ENCODE measurements at regions not wholly inside any gene's neighbourhood (a gene's known extent, or its start where the extent isn't known, plus 50 kb on each side); places are given as distances from the start of the nearest gene placed in this dataset.
"Not testable (repeated sequence)": the region's sequence is repeated elsewhere in the genome, so short reads cannot be mapped to it uniquely, and the experiment has no call there.

DNA sequence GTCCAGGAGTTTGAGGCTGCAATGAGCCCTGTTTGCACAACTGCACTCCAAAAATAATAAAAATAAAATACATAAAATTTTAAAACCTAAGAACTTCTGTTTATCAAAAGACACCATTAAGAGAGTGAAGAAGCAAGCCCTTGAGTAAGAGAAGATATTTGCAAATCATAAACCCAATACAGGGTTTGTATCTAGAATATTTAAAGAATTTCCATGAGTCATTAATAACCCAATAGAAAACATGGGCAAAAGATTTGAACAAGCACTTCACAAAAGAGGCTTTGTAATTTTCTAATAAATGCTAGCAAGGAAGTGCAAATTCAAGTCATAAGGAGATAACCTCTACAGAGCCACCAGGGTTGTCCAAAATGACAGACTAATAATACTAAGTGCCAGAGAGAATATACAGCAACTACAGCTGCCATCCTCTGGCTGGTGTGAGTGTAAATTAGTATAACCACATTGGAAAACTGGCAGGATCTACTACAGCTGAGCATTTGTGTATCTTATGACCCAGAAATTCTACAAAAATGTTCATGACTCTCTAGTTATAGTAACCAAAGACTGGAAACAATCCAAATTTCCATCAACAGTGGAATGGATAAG lies 133.0 kb upstream of the PLGLB2 start:
- TF ChIP-seq, protein P1, sequence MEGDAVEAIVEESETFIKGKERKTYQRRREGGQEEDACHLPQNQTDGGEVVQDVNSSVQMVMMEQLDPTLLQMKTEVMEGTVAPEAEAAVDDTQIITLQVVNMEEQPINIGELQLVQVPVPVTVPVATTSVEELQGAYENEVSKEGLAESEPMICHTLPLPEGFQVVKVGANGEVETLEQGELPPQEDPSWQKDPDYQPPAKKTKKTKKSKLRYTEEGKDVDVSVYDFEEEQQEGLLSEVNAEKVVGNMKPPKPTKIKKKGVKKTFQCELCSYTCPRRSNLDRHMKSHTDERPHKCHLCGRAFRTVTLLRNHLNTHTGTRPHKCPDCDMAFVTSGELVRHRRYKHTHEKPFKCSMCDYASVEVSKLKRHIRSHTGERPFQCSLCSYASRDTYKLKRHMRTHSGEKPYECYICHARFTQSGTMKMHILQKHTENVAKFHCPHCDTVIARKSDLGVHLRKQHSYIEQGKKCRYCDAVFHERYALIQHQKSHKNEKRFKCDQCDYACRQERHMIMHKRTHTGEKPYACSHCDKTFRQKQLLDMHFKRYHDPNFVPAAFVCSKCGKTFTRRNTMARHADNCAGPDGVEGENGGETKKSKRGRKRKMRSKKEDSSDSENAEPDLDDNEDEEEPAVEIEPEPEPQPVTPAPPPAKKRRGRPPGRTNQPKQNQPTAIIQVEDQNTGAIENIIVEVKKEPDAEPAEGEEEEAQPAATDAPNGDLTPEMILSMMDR (IDR thresholded peaks at IDR 0.05; ENCODE audit: low read length) = not testable (repeated sequence)
- not testable (repeated sequence) for TF ChIP-seq EZH2 (optimal IDR thresholded peaks at IDR 0.05; ENCODE audit: low read depth, low read length); EZH2phosphoT487 (IDR thresholded peaks at IDR 0.05; ENCODE audit: low read length)

All from MM.1S (cell line).